Activated CD8-positive, alpha-beta T cell treated with anti-CD3 and anti-CD28 coated beads for 36 hours (primary cell): ENCODE measurements at regions not wholly inside any gene's neighbourhood (a gene's known extent, or its start where the extent isn't known, plus 50 kb on each side); places are given as distances from the start of the nearest gene placed in this dataset.

Source experiments
- ATAC-seq: fragments of 200-7000 bp; cut with Tn5 transposase; one replicate; pipeline ENCODE4 v1.10.0; 2021; ENCODE audit warnings: mild to moderate bottlenecking, moderate library complexity
- CTCF ChIA-PET: fragments of 350-600 bp; sonication (Branson Sonifier 250); formaldehyde crosslinking; loops from one replicate; lab custom pipeline; 2021; ENCODE audit warnings: antibody characterized with exemption; lab: Charles Lee
- POLR2A ChIA-PET: fragments of 350-600 bp; sonication (Branson Sonifier 250); formaldehyde crosslinking; loops from one replicate; lab custom pipeline; 2021; ENCODE audit warnings: antibody characterized with exemption; lab: Charles Lee
- DNase-seq: peaks from one replicate; pipeline ENCODE4 v3.0.0-alpha.2; 2020
- H3K27ac Mint-ChIP-seq: one replicate; pipeline ENCODE4 v1.8.0; 2021; ENCODE audit warnings: mild to moderate bottlenecking, mixed read lengths
- H3K27me3 Mint-ChIP-seq: one replicate; pipeline ENCODE4 v1.8.0; 2021; ENCODE audit warnings: mixed read lengths
- H3K36me3 Mint-ChIP-seq: one replicate; pipeline ENCODE4 v1.8.0; 2021; ENCODE audit warnings: low read depth, mixed read lengths
- H3K4me1 Mint-ChIP-seq: one replicate; pipeline ENCODE4 v1.8.0; 2021; ENCODE audit warnings: low read depth, mixed read lengths
- H3K4me3 Mint-ChIP-seq: one replicate; pipeline ENCODE4 v1.8.0; 2021; ENCODE audit warnings: mild to moderate bottlenecking, moderate library complexity, mixed read lengths
- H3K9me3 Mint-ChIP-seq: one replicate; pipeline ENCODE4 v1.8.0; 2021; ENCODE audit warnings: mixed read lengths
- CTCF ChIP-seq: fragments of 200-600 bp; IDR thresholded peaks from one replicate; pipeline ENCODE4 v1.8.0; 2022; ENCODE audit warnings: antibody characterized with exemption, mild to moderate bottlenecking
- intact Hi-C: fragments of 100-400 bp; cut with micrococcal nuclease; formaldehyde crosslinking; loops from one replicate; pipeline ENCODE4 v1.10.0; 2022

DNA sequence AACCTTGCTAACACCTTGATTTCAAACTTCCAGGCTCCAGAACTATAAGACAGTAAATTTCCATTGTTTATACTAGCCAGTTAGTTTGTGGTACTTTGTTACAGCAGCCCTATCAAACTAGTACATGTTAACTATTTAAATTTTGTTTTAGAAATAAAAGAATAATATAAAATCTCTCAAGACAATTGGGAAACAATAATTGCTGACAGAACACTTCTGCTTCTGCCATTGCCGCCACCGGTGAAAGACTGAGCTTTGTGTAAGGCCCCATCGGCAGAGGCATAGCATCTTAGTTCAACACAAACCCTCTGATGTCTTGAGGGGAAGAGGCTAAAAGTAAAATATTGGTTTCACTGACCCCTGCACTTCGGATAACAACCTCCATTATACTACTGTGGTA, 1607.1 kb upstream of the SEL1L start:
- no peak overlapping the region for H3K4me3 Mint-ChIP-seq
- ATAC-seq (no peak), DNase-seq (no peak)
- CTCF ChIA-PET: no interaction called here
- peaks cover 22% of the 10 kb centered on the region for H3K9me3 Mint-ChIP-seq
- no peaks in the 10 kb centered on the region for H3K36me3 Mint-ChIP-seq
- no peak for TF ChIP-seq CTCF
- no peaks in the 10 kb centered on the region for H3K27me3 Mint-ChIP-seq
- no peak overlapping the region for H3K27ac Mint-ChIP-seq
- H3K4me1 Mint-ChIP-seq: no peaks in the 10 kb centered on the region
- intact Hi-C loops: no loop called here
- POLR2A ChIA-PET: no interaction called here

GRCh38 chr14:83147006-83147405, 1613.4 kb upstream of the SEL1L start:
- H3K27ac Mint-ChIP-seq: no peak overlapping the region
- H3K9me3 Mint-ChIP-seq: peaks cover 9% of the 10 kb centered on the region
- intact Hi-C loops: no loop called here
- DNase-seq (no peak), ATAC-seq (no peak)
- no peaks in the 10 kb centered on the region for H3K4me1 Mint-ChIP-seq
- H3K4me3 Mint-ChIP-seq: no peak overlapping the region
- ChIA-PET POLR2A (no interaction called here), CTCF (no interaction called here)
- no peaks in the 10 kb centered on the region for H3K27me3 Mint-ChIP-seq
- H3K36me3 Mint-ChIP-seq: no peaks in the 10 kb centered on the region
- TF ChIP-seq CTCF: no peak

- ChIA-PET CTCF (no interaction called here), POLR2A (no interaction called here)
- H3K9me3 Mint-ChIP-seq: peaks cover 9% of the 10 kb centered on the region
- no peak for TF ChIP-seq CTCF
- intact Hi-C loops: no loop called here
- H3K4me1 Mint-ChIP-seq: no peaks in the 10 kb centered on the region
- H3K4me3 Mint-ChIP-seq: no peak overlapping the region
- DNase-seq: no peak
- no peak for ATAC-seq
- no peaks in the 10 kb centered on the region for H3K36me3 Mint-ChIP-seq
- no peak overlapping the region for H3K27ac Mint-ChIP-seq
- H3K27me3 Mint-ChIP-seq: no peaks in the 10 kb centered on the region
These were observed 1617.9 kb upstream of the SEL1L start for GRCh38 chr14:83151571-83151970.

GRCh38 chr14:83153081-83153480, 1619.4 kb upstream of the SEL1L start:
- ChIA-PET POLR2A (no interaction called here), CTCF (no interaction called here)
- intact Hi-C loops: no loop called here
- DNase-seq: no peak
- H3K27ac Mint-ChIP-seq: no peak overlapping the region
- no peak for ATAC-seq
- peaks cover 10% of the 10 kb centered on the region for H3K9me3 Mint-ChIP-seq
- H3K36me3 Mint-ChIP-seq: no peaks in the 10 kb centered on the region
- H3K4me3 Mint-ChIP-seq: no peak overlapping the region
- H3K27me3 Mint-ChIP-seq: no peaks in the 10 kb centered on the region
- no peaks in the 10 kb centered on the region for H3K4me1 Mint-ChIP-seq
- TF ChIP-seq CTCF: no peak

DNA sequence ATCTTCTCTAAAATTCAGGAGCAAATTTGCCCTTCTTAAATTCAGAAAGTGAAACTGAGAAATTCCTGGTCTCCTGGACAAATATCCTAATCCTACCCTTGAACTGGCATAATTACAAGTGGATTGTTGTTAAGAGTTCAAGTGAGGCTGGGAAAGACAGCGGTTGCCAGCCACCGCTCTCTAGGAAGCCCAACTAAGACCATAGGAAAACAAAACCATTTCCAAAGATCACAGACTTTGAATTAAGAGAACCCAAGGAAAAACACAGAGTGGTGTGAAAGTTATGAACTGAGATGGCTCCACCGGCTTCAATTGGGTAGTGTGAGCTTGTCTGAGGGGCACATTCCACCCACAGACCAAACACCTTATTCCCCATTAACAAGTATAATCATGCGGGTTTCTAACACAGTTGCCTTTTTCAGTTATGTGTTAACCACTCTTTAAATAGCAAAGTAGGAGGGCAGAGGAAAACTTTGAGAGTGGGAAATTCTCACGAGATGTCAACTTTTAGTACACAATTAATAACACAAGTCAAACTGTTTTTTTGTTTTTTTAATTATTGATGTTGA, 1628.8 kb upstream of the SEL1L start:
- intact Hi-C loops: no loop called here
- ChIA-PET POLR2A (no interaction called here), CTCF (no interaction called here)
- Mint-ChIP-seq H3K4me1 (no peaks in the 10 kb centered on the region), H3K9me3 (peaks cover 9% of the 10 kb centered on the region), H3K27me3 (no peaks in the 10 kb centered on the region), H3K36me3 (no peaks in the 10 kb centered on the region), H3K4me3 (no peak overlapping the region), H3K27ac (no peak overlapping the region)
- ATAC-seq (no peak), DNase-seq (no peak)
- no peak for TF ChIP-seq CTCF
